IgD-negative memory B cell (primary cell): ENCODE measurements at regions not wholly inside any gene's neighbourhood (a gene's known extent, or its start where the extent isn't known, plus 50 kb on each side); places are given as distances from the start of the nearest gene placed in this dataset.

ENCODE experiments used
- H3K27ac Mint-ChIP-seq, 3 donors: one replicate each; pipeline ENCODE4 v1.8.0; 2020 to 2022; ENCODE audit warnings: mild to moderate bottlenecking in 3 of 3, mixed read lengths in 3 of 3, moderate library complexity in 1 of 3
- H3K27me3 Mint-ChIP-seq: one replicate; pipeline ENCODE4 v1.8.0; 2021; ENCODE audit warnings: mixed read lengths
- H3K36me3 Mint-ChIP-seq: one replicate; pipeline ENCODE4 v1.8.0; 2020; ENCODE audit warnings: mild to moderate bottlenecking, mixed read lengths
- H3K4me1 Mint-ChIP-seq, 3 donors: one replicate each; pipeline ENCODE4 v1.8.0; 2020 to 2022; ENCODE audit warnings: mixed read lengths in 3 of 3, mild to moderate bottlenecking in 1 of 3
- H3K4me3 Mint-ChIP-seq, 4 donors: one replicate each; pipeline ENCODE4 v1.8.0; 2020 to 2022; ENCODE audit warnings: mild to moderate bottlenecking in 4 of 4, mixed read lengths in 4 of 4, moderate library complexity in 3 of 4
- H3K9me3 Mint-ChIP-seq, 3 donors: one replicate each; pipeline ENCODE4 v1.8.0; 2020 to 2021; ENCODE audit warnings: mixed read lengths in 3 of 3, mild to moderate bottlenecking in 1 of 3

GRCh38 chr13:32850316-32851052 is 165.7 kb upstream of the KL start:
- peaks cover 0 to 2% (median 0%) of the 10 kb centered on the region in 3 donors for H3K4me1 Mint-ChIP-seq
- no peak overlapping the region for H3K4me3 Mint-ChIP-seq
- no peaks in the 10 kb centered on the region for H3K9me3 Mint-ChIP-seq
- no peak overlapping the region for H3K27ac Mint-ChIP-seq
- H3K27me3 Mint-ChIP-seq = peaks cover 5% of the 10 kb centered on the region
- no peaks in the 10 kb centered on the region for H3K36me3 Mint-ChIP-seq

- Mint-ChIP-seq H3K27ac (no peak overlapping the region), H3K9me3 (no peaks in the 10 kb centered on the region), H3K4me3 (no peak overlapping the region), H3K27me3 (peaks cover 5% of the 10 kb centered on the region), H3K4me1 (peaks cover 0 to 2% (median 0%) of the 10 kb centered on the region in 3 donors), H3K36me3 (no peaks in the 10 kb centered on the region)
Measured at GRCh38 chr13:32851083-32852069, 164.8 kb upstream of the KL start.

DNA sequence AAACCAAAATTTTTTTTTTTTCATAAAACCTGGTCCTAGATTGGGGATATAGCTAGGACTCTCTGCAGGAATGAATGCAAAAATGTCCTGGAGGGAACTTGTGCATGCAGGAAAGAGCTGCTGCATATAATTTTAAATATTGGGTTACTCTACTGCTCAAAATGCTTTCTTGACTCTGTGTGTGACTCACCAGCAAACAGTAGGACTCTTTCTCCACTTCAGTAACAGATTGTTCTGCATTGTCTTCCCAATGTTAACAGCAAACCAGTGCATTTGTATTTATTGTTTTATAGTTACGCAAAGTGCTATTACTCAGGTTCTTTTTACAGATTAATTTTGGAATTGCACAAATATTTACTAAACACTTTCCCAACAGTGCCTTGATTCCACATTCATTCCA is 163.7 kb upstream of the KL start:
- no peak overlapping the region for H3K27ac Mint-ChIP-seq
- peaks cover 0 to under 1% (median 0%) of the 10 kb centered on the region in 3 donors for H3K4me1 Mint-ChIP-seq
- no peaks in the 10 kb centered on the region for H3K36me3 Mint-ChIP-seq
- H3K9me3 Mint-ChIP-seq = no peaks in the 10 kb centered on the region
- no peak overlapping the region for H3K4me3 Mint-ChIP-seq
- H3K27me3 Mint-ChIP-seq = peaks cover 2% of the 10 kb centered on the region

DNA sequence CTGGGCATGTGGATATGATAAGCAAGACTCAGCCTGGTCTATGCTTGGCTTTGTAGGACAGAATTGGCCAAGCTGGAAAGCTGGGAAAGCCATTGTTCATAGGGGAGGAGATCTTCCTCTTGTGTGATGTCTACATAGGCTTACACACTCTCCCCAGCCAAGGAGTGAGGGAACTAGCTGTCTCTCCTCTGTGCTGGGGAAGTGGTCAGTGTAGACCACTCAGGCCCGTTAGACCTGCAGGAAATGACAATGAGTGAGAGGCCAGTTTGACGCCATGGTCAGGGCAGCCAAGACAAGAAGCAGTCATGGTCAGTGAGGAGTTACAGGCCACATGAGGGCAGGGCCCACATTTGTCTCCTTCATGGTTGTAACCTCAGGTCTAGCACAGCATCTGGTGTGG is 159.1 kb upstream of the KL start:
- Mint-ChIP-seq H3K36me3 (no peaks in the 10 kb centered on the region), H3K27me3 (no peaks in the 10 kb centered on the region), H3K27ac (no peak overlapping the region), H3K4me1 (no peaks in the 10 kb centered on the region), H3K9me3 (no peaks in the 10 kb centered on the region), H3K4me3 (no peak overlapping the region)

GRCh38 chr13:32857689-32858088 is 158.5 kb upstream of the KL start:
- Mint-ChIP-seq H3K4me3 (no peak overlapping the region), H3K27ac (no peak overlapping the region)

DNA sequence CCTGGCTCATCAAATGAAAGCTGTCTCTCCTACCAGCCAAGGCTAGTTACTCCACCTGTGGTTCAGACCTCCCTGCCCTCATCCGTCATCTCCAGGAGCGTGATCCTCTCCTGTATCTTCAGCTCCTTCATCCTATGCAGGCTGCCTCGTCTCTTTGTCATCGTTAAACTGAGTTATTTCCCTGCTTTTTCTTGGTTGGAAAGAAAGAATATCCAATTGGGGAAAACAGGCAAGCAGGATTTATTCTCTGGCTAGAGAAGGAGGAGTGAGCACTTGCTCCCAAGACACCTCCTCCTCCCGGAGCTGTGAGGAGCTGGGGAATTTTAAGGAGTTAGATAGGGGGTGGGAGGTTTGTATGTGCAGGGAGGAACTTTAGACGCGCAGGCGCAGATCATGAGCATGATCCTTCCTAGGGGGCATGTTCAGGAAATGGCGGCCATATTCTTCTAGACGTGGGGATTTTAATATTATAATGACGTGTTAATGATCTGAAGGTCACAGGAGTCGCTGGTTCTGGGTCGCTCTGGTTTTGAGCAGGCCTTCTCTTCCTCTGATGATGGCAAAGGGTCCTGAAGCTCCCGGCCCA is 156.4 kb upstream of the KL start:
- H3K36me3 Mint-ChIP-seq = no peaks in the 10 kb centered on the region
- no peaks in the 10 kb centered on the region for H3K9me3 Mint-ChIP-seq
- no peaks in the 10 kb centered on the region for H3K27me3 Mint-ChIP-seq
- no peak overlapping the region for H3K27ac Mint-ChIP-seq
- no peaks in the 10 kb centered on the region for H3K4me1 Mint-ChIP-seq
- H3K4me3 Mint-ChIP-seq = no peak overlapping the region

More at GRCh38 chr13:32857689-32858088, 158.5 kb upstream of the KL start:
- H3K9me3 Mint-ChIP-seq = no peaks in the 10 kb centered on the region
- H3K36me3 Mint-ChIP-seq = no peaks in the 10 kb centered on the region
- H3K4me1 Mint-ChIP-seq = no peaks in the 10 kb centered on the region
- H3K27me3 Mint-ChIP-seq = no peaks in the 10 kb centered on the region

DNA sequence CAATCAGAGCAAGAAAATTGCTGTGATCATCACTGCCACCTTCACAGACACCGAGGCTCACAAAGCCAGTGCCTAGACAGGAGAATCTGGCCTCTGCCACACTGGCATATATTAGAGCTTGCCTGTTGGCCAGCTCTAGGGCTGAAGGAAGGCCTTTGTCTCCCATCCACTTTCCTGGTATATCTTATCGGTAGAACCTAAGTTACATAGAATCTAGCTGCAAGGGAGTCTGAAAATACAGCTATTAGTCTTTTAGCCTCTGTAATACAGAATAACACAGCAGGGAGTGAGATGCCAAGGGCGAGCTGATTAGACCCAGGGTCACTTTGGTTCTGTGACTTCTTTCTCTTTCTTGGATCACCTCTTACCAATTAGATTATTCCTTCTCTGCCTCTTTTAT is 154.9 kb upstream of the KL start:
- Mint-ChIP-seq H3K4me3 (no peak overlapping the region), H3K9me3 (no peaks in the 10 kb centered on the region), H3K27me3 (no peaks in the 10 kb centered on the region), H3K27ac (no peak overlapping the region), H3K4me1 (no peaks in the 10 kb centered on the region), H3K36me3 (no peaks in the 10 kb centered on the region)

DNA sequence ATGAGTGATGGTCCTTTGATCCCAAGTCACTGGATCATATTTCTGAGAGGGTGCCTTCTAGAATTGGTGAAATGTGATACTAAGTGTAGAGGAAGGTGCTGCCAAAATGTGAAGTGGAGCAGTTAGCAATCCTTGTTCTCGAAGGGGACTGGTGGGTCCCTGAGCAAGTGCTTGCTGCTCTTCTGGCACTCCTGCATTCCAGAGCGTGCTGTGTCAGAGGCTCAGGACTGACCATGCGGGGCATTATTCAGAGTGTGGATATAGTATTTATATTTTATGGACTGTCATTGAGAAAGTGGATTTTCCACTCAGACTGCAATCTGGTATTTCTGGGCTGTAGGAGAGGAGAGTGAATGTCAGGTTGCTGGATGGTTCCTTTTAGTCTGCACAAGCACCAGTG is 152.6 kb upstream of the KL start:
- Mint-ChIP-seq H3K4me3 (no peak overlapping the region), H3K9me3 (peaks cover 2 to 4% (median 4%) of the 10 kb centered on the region in 3 donors), H3K27me3 (no peaks in the 10 kb centered on the region), H3K4me1 (no peaks in the 10 kb centered on the region), H3K36me3 (no peaks in the 10 kb centered on the region), H3K27ac (no peak overlapping the region)

DNA sequence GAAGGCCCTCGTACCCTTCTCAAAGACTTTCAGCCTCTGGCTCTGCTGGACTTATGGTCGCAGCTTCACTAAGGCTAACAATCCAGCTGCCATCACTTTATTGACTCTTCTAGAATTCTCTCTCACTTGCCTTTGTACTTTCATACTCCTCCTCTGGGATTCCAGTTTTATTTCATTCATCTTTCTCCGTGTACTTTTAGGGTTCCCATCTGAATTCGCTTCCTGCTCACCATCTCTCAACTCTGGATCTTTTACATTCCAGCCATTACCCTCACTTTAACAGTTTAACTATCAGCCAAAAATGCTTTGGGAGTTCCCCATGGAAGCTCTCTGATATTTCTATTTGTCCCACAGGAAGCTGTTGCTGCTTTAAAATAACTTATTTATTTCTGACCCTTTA is 149.3 kb upstream of the KL start:
- no peak overlapping the region for H3K4me3 Mint-ChIP-seq
- H3K9me3 Mint-ChIP-seq = peaks cover 6 to 13% (median 8%) of the 10 kb centered on the region in 3 donors
- H3K36me3 Mint-ChIP-seq = no peaks in the 10 kb centered on the region
- H3K4me1 Mint-ChIP-seq = peaks cover 0 to 2% (median 0%) of the 10 kb centered on the region in 3 donors
- peaks cover 5% of the 10 kb centered on the region for H3K27me3 Mint-ChIP-seq
- H3K27ac Mint-ChIP-seq = no peak overlapping the region

- Mint-ChIP-seq H3K27me3 (no peaks in the 10 kb centered on the region), H3K27ac (no peak overlapping the region), H3K36me3 (no peaks in the 10 kb centered on the region), H3K4me1 (no peaks in the 10 kb centered on the region), H3K9me3 (no peaks in the 10 kb centered on the region), H3K4me3 (no peak overlapping the region)
Measured at GRCh38 chr13:32877491-32877890, 138.7 kb upstream of the KL start.

DNA sequence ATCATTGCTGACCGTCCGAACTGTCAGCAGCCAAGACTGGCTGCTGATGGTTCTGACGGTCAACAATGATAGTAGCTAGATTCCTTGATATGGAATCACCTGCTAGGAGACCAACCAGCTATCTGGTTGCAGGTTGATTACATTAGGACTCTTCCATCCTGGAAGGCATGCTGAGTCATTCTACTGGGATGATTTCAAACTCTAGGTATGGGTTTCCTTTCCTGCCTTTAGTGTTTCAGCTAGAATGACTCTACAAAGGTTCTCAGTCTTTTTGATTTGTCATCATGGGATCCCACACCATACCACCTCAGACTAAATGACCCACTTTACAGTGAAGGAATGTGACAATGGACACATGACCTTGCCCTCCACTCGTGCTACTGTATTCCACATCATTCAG is 138.1 kb upstream of the KL start:
- no peaks in the 10 kb centered on the region for H3K36me3 Mint-ChIP-seq
- H3K4me3 Mint-ChIP-seq = no peak overlapping the region
- no peaks in the 10 kb centered on the region for H3K9me3 Mint-ChIP-seq
- no peaks in the 10 kb centered on the region for H3K27me3 Mint-ChIP-seq
- H3K4me1 Mint-ChIP-seq = no peaks in the 10 kb centered on the region
- H3K27ac Mint-ChIP-seq = no peak overlapping the region

- Mint-ChIP-seq H3K4me1 (no peaks in the 10 kb centered on the region), H3K27ac (no peak overlapping the region), H3K9me3 (peaks cover 0 to 2% (median 0%) of the 10 kb centered on the region in 3 donors), H3K4me3 (no peak overlapping the region), H3K27me3 (no peaks in the 10 kb centered on the region), H3K36me3 (no peaks in the 10 kb centered on the region)
Measured at GRCh38 chr13:32880636-32881035, 135.6 kb upstream of the KL start.

GRCh38 chr13:32881074-32881776 is 135.0 kb upstream of the KL start:
- Mint-ChIP-seq H3K4me1 (no peaks in the 10 kb centered on the region), H3K36me3 (no peaks in the 10 kb centered on the region), H3K4me3 (no peak overlapping the region), H3K27ac (no peak overlapping the region), H3K27me3 (no peaks in the 10 kb centered on the region), H3K9me3 (peaks cover 0 to 2% (median 0%) of the 10 kb centered on the region in 3 donors)

- H3K4me3 Mint-ChIP-seq = no peak overlapping the region
- peaks cover 0 to 2% (median 1%) of the 10 kb centered on the region in 3 donors for H3K9me3 Mint-ChIP-seq
- H3K27ac Mint-ChIP-seq = no peak overlapping the region
- no peaks in the 10 kb centered on the region for H3K36me3 Mint-ChIP-seq
- no peaks in the 10 kb centered on the region for H3K4me1 Mint-ChIP-seq
- H3K27me3 Mint-ChIP-seq = no peaks in the 10 kb centered on the region
Measured at GRCh38 chr13:32881777-32882145, 134.5 kb upstream of the KL start.

DNA sequence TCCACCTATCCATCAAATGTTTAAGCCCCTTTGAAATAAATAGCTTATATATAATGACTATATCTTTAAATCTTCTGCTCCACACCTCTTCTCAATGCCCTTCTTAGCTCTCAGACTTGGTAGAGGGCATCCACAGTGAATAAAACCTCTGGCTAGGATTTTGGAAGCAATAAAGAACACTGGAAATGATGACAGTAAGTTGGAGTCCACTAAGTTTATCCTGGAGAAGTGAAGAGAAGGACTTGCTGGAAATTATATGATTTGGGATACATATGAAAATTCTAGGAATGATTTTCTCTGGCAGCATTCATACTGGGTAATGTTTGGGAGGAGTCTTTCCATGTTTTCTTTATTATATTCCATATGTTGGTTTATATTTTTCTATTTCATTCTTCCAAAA is 133.5 kb upstream of the KL start:
- no peaks in the 10 kb centered on the region for H3K36me3 Mint-ChIP-seq
- no peaks in the 10 kb centered on the region for H3K27me3 Mint-ChIP-seq
- peaks cover 1 to 8% (median 2%) of the 10 kb centered on the region in 3 donors for H3K9me3 Mint-ChIP-seq
- H3K4me1 Mint-ChIP-seq = no peaks in the 10 kb centered on the region
- H3K27ac Mint-ChIP-seq = no peak overlapping the region
- no peak overlapping the region for H3K4me3 Mint-ChIP-seq
